ENCODE measurements at regions not wholly inside any gene's neighbourhood (a gene's known extent, or its start where the extent isn't known, plus 50 kb on each side); places are given as distances from the start of the nearest gene placed in this dataset.

- no peaks in the 10 kb centered on the region for H3K27me3 ChIP-seq (ENCODE audit: insufficient read depth, low read length)
- DNase-seq: no peak
- no peaks in the 10 kb centered on the region for H3K4me1 ChIP-seq (ENCODE audit: insufficient read depth, low read length)
- no peak overlapping the region for H3K4me3 ChIP-seq (ENCODE audit: low read length in 2 of 2)
- H3K9me3 ChIP-seq (ENCODE audit: control insufficient read depth in 1 of 2, low read length in 2 of 2): no peaks in the 10 kb centered on the region
- no peaks in the 10 kb centered on the region for H3K36me3 ChIP-seq (ENCODE audit: insufficient read depth, low read length)
- no peak overlapping the region for H3K27ac Mint-ChIP-seq
- no peak overlapping the region for H3K27ac ChIP-seq (ENCODE audit: low read depth, low read length)
- ChIA-PET CTCF (ENCODE audit: partially characterized antibody) (no interaction called here), POLR2A (ENCODE audit: partially characterized antibody) (no interaction called here)
- H3K4me3 Mint-ChIP-seq: no peak overlapping the region
- H3K9me3 Mint-ChIP-seq: peaks cover 0 to 4% (median under 1%) of the 10 kb centered on the region in 8 donors
- H3K27me3 Mint-ChIP-seq: peaks cover 0 to 9% of the 10 kb centered on the region in 2 donors
- no peaks in the 10 kb centered on the region for H3K36me3 Mint-ChIP-seq
- no peaks in the 10 kb centered on the region for H3K4me1 Mint-ChIP-seq
- intact Hi-C loops (cut with micrococcal nuclease): no loop called here
Measured at GRCh38 chr2:157127249-157128012, 130.1 kb upstream of the GALNT5 start.

DNA sequence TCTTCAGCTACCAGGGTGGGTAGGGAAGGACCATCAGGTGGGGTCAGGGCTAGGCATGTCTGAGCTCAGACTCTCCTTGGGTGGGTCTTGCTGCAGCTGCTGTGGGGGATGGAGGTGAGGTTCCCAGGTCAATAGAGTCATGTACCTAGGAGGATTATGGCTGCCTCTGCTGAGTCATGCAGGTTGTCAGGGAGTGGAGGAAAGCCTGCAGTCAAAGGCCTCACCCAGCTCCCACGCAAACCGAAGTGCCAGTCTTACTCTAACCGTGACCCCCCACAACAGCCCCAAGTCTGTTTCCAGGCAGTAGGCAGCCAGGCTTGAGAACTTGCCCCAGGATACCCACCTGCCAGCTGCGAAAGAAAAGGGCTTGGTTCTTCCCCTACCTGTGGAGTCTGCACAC lies 113.6 kb upstream of the GALNT5 start:
- Histone ChIP-seq H3K36me3 (ENCODE audit: insufficient read depth, low read length) (no peaks in the 10 kb centered on the region), H3K27me3 (ENCODE audit: insufficient read depth, low read length) (no peaks in the 10 kb centered on the region), H3K9me3 (ENCODE audit: control insufficient read depth in 1 of 2, low read length in 2 of 2) (no peaks in the 10 kb centered on the region), H3K27ac (ENCODE audit: low read depth, low read length) (no peak overlapping the region), H3K4me3 (ENCODE audit: low read length in 2 of 2) (no peak overlapping the region), H3K4me1 (ENCODE audit: insufficient read depth, low read length) (no peaks in the 10 kb centered on the region)
- Mint-ChIP-seq H3K27ac (no peak overlapping the region), H3K36me3 (no peaks in the 10 kb centered on the region), H3K9me3 (peaks cover 0 to 1% (median 0%) of the 10 kb centered on the region in 8 donors), H3K27me3 (peaks cover 4 to 8% of the 10 kb centered on the region in 2 donors), H3K4me3 (no peak overlapping the region), H3K4me1 (no peaks in the 10 kb centered on the region)
- intact Hi-C loops (cut with micrococcal nuclease): no loop called here
- ChIA-PET CTCF (ENCODE audit: partially characterized antibody) (no interaction called here), POLR2A (ENCODE audit: partially characterized antibody) (no interaction called here)
- DNase-seq: no peak

DNA sequence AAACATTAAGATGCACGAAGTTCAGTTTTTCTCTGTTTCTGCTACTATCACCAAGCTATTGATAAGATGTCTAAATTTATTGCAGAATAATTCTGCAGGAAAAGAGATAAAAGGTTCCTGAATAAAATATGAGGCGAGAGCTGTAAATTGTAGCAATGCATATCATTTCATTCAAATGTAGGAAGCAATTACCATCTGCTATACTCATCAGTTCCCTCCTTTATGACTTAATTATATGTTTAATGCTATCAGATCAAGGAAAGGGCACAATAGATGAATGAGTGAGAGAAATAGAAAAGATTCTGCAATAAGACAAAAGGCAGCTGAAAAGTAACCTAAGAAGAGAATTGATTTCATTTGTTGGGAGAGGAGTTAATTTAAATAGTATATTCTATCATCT lies 108.2 kb upstream of the GALNT5 start:
- CTCF ChIA-PET (ENCODE audit: partially characterized antibody): no interaction called here
- POLR2A ChIA-PET (ENCODE audit: partially characterized antibody): no interaction called here
- Mint-ChIP-seq H3K27me3 (peaks cover 4 to 8% of the 10 kb centered on the region in 2 donors), H3K4me3 (no peak overlapping the region), H3K4me1 (no peaks in the 10 kb centered on the region), H3K9me3 (peaks cover 0 to 1% (median 0%) of the 10 kb centered on the region in 8 donors), H3K27ac (no peak overlapping the region), H3K36me3 (no peaks in the 10 kb centered on the region)
- DNase-seq: no peak
- H3K36me3 ChIP-seq (ENCODE audit: insufficient read depth, low read length): no peaks in the 10 kb centered on the region
- no peaks in the 10 kb centered on the region for H3K9me3 ChIP-seq (ENCODE audit: control insufficient read depth in 1 of 2, low read length in 2 of 2)
- intact Hi-C loops (cut with micrococcal nuclease): no loop called here
- H3K27ac ChIP-seq (ENCODE audit: low read depth, low read length): no peak overlapping the region
- H3K4me3 ChIP-seq (ENCODE audit: low read length in 2 of 2): no peak overlapping the region
- H3K4me1 ChIP-seq (ENCODE audit: insufficient read depth, low read length): no peaks in the 10 kb centered on the region
- no peaks in the 10 kb centered on the region for H3K27me3 ChIP-seq (ENCODE audit: insufficient read depth, low read length)

DNA sequence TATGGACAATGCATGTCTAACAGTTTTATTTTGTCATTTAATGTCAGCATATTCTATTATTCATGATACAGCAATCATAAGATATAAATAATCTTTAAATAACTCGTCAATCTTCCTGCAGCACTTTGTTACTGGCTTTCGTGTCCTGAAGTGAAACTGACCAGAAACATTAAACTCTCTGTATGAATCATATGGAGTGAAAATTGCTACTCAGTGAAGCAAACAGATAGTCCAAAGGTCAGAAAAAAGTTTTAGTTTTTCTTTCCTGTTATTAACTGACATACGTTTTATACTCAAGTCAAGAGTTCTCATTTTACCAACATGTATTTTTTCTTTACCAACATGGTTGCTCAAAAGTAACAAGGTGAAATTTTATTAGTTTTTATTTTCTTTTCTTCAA lies 106.8 kb upstream of the GALNT5 start:
- POLR2A ChIA-PET (ENCODE audit: partially characterized antibody): no interaction called here
- H3K27me3 Mint-ChIP-seq: peaks cover 4 to 8% of the 10 kb centered on the region in 2 donors
- no peak overlapping the region for H3K4me3 Mint-ChIP-seq
- no peaks in the 10 kb centered on the region for H3K9me3 Mint-ChIP-seq
- DNase-seq: no peak
- H3K27ac Mint-ChIP-seq: no peak overlapping the region
- H3K4me3 ChIP-seq (ENCODE audit: low read length in 2 of 2): no peak overlapping the region
- no peaks in the 10 kb centered on the region for H3K4me1 Mint-ChIP-seq
- H3K27ac ChIP-seq (ENCODE audit: low read depth, low read length): no peak overlapping the region
- no peaks in the 10 kb centered on the region for H3K27me3 ChIP-seq (ENCODE audit: insufficient read depth, low read length)
- no peaks in the 10 kb centered on the region for H3K36me3 ChIP-seq (ENCODE audit: insufficient read depth, low read length)
- CTCF ChIA-PET (ENCODE audit: partially characterized antibody): no interaction called here
- no peaks in the 10 kb centered on the region for H3K36me3 Mint-ChIP-seq
- intact Hi-C loops (cut with micrococcal nuclease): no loop called here
- no peaks in the 10 kb centered on the region for H3K9me3 ChIP-seq (ENCODE audit: control insufficient read depth in 1 of 2, low read length in 2 of 2)
- no peaks in the 10 kb centered on the region for H3K4me1 ChIP-seq (ENCODE audit: insufficient read depth, low read length)

DNA sequence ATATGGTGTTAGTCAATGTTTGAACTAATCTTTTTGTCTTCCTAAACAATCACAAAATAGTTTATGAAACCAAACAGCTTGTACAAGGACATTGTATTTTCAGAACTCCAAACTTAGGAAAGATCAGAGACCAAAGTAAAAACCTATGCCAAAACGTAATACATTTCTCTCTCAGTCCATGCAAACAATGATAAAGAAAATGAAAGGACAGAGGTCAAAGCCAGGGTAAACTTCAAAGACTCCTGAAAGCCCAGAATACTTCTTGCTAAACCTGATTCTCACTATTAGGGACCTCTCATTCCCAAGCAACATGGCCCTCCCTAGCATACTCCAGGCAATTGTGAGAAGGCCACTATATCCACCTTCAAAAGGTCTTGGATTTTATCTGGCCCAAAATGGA lies 105.1 kb upstream of the GALNT5 start:
- no peak overlapping the region for H3K27ac Mint-ChIP-seq
- CTCF ChIA-PET (ENCODE audit: partially characterized antibody): no interaction called here
- H3K27me3 ChIP-seq (ENCODE audit: insufficient read depth, low read length): no peaks in the 10 kb centered on the region
- H3K27me3 Mint-ChIP-seq: peaks cover 4 to 7% of the 10 kb centered on the region in 2 donors
- H3K9me3 ChIP-seq (ENCODE audit: control insufficient read depth in 1 of 2, low read length in 2 of 2): no peaks in the 10 kb centered on the region
- DNase-seq: no peak
- H3K36me3 ChIP-seq (ENCODE audit: insufficient read depth, low read length): no peaks in the 10 kb centered on the region
- H3K4me1 Mint-ChIP-seq: no peaks in the 10 kb centered on the region
- intact Hi-C loops (cut with micrococcal nuclease): no loop called here
- no peak overlapping the region for H3K4me3 ChIP-seq (ENCODE audit: low read length in 2 of 2)
- H3K4me3 Mint-ChIP-seq: no peak overlapping the region
- no peaks in the 10 kb centered on the region for H3K4me1 ChIP-seq (ENCODE audit: insufficient read depth, low read length)
- H3K9me3 Mint-ChIP-seq: no peaks in the 10 kb centered on the region
- no peaks in the 10 kb centered on the region for H3K36me3 Mint-ChIP-seq
- no peak overlapping the region for H3K27ac ChIP-seq (ENCODE audit: low read depth, low read length)
- POLR2A ChIA-PET (ENCODE audit: partially characterized antibody): no interaction called here

- DNase-seq: no peak
- H3K4me3 Mint-ChIP-seq: no peak overlapping the region
- no peaks in the 10 kb centered on the region for H3K4me1 Mint-ChIP-seq
- Histone ChIP-seq H3K9me3 (ENCODE audit: control insufficient read depth in 1 of 2, low read length in 2 of 2) (no peaks in the 10 kb centered on the region), H3K4me1 (ENCODE audit: insufficient read depth, low read length) (no peaks in the 10 kb centered on the region), H3K36me3 (ENCODE audit: insufficient read depth, low read length) (no peaks in the 10 kb centered on the region), H3K27ac (ENCODE audit: low read depth, low read length) (no peak overlapping the region), H3K27me3 (ENCODE audit: insufficient read depth, low read length) (no peaks in the 10 kb centered on the region), H3K4me3 (ENCODE audit: low read length in 2 of 2) (no peak overlapping the region)
- POLR2A ChIA-PET (ENCODE audit: partially characterized antibody): no interaction called here
- H3K27ac Mint-ChIP-seq: no peak overlapping the region
- no peaks in the 10 kb centered on the region for H3K36me3 Mint-ChIP-seq
- intact Hi-C loops (cut with micrococcal nuclease): no loop called here
- CTCF ChIA-PET (ENCODE audit: partially characterized antibody): interaction anchor here (1.0 kb wide), 1 partner anchor 1598 kb away, joined by 3 read pairs; no protein-coding TSS in a partner anchor
- peaks cover 0 to 4% of the 10 kb centered on the region in 2 donors for H3K27me3 Mint-ChIP-seq
- no peaks in the 10 kb centered on the region for H3K9me3 Mint-ChIP-seq
Measured at GRCh38 chr2:157155992-157156391, 101.5 kb upstream of the GALNT5 start.

GRCh38 chr2:157158111-157158510 lies 99.4 kb upstream of the GALNT5 start:
- peaks cover 0 to 4% of the 10 kb centered on the region in 2 donors for H3K27me3 Mint-ChIP-seq
- no peak overlapping the region for H3K4me3 Mint-ChIP-seq
- no peaks in the 10 kb centered on the region for H3K36me3 Mint-ChIP-seq
- H3K27ac Mint-ChIP-seq: no peak overlapping the region
- CTCF ChIA-PET (ENCODE audit: partially characterized antibody): no interaction called here
- Histone ChIP-seq H3K27me3 (ENCODE audit: insufficient read depth, low read length) (no peaks in the 10 kb centered on the region), H3K36me3 (ENCODE audit: insufficient read depth, low read length) (no peaks in the 10 kb centered on the region), H3K27ac (ENCODE audit: low read depth, low read length) (no peak overlapping the region), H3K4me1 (ENCODE audit: insufficient read depth, low read length) (no peaks in the 10 kb centered on the region), H3K4me3 (ENCODE audit: low read length in 2 of 2) (no peak overlapping the region), H3K9me3 (ENCODE audit: control insufficient read depth in 1 of 2, low read length in 2 of 2) (no peaks in the 10 kb centered on the region)
- POLR2A ChIA-PET (ENCODE audit: partially characterized antibody): no interaction called here
- intact Hi-C loops (cut with micrococcal nuclease): no loop called here
- no peaks in the 10 kb centered on the region for H3K4me1 Mint-ChIP-seq
- H3K9me3 Mint-ChIP-seq: no peaks in the 10 kb centered on the region
- no peak for DNase-seq
